Neural crest cell (in vitro differentiated cells): ENCODE measurements at regions not wholly inside any gene's neighbourhood (a gene's known extent, or its start where the extent isn't known, plus 50 kb on each side); places are given as distances from the start of the nearest gene placed in this dataset.

Experiments
- DNase-seq: peaks from one replicate; pipeline ENCODE4 v3.0.0; 2021; ENCODE audit warnings: low read depth, mixed read lengths, low spot score
- H3K27ac Mint-ChIP-seq: one replicate; pipeline ENCODE4 v1.8.0; 2021; ENCODE audit warnings: mild to moderate bottlenecking, mixed read lengths; ENCODE audit not compliant: unreplicated experiment
- H3K27me3 Mint-ChIP-seq: 2 replicates; pipeline ENCODE4 v1.8.0; 2021; ENCODE audit warnings: low read depth, mild to moderate bottlenecking, mixed read lengths
- H3K36me3 Mint-ChIP-seq: 2 replicates; pipeline ENCODE4 v1.8.0; 2021; ENCODE audit warnings: low read depth, mild to moderate bottlenecking, mixed read lengths
- H3K4me1 Mint-ChIP-seq: 2 replicates; pipeline ENCODE4 v1.8.0; 2021; ENCODE audit warnings: mixed read lengths
- H3K4me3 Mint-ChIP-seq: one replicate; pipeline ENCODE4 v1.8.0; 2021; ENCODE audit warnings: mild to moderate bottlenecking, mixed read lengths
- H3K9me3 Mint-ChIP-seq: 2 replicates; pipeline ENCODE4 v1.8.0; 2021; ENCODE audit warnings: mixed read lengths
- TF ChIP-seq, protein P1 (sequence below): fragments of 200-600 bp; sonication (generic); conservative IDR thresholded peaks from 2 replicates; pipeline ENCODE4 v1.5.0; 2021; ENCODE audit warnings: antibody characterized with exemption, mild to moderate bottlenecking

DNA sequence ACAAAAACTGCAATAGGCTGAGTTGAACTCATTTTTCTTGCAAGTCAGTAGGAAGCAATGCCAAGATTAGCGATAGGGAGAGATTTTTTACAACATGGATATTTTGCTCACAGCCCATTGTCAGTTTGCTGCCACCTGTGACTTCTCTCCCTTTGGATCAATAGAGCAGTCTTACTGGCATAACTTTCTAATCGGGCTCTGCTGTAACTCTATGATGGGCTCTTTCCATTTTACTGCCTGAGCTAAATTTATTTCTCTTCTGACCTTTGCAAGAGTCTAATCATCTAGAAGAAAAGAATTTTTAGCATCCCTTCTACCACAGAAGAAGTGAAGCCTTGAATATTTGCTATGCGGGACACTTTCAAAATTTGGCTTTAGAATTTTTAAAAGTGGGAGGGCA, 53.6 kb upstream of the SGCD start:
- Mint-ChIP-seq H3K27ac (no peak overlapping the region), H3K36me3 (no peaks in the 10 kb centered on the region), H3K9me3 (peaks cover 7% of the 10 kb centered on the region), H3K4me3 (no peak overlapping the region), H3K27me3 (peaks cover 6% of the 10 kb centered on the region), H3K4me1 (peaks cover 4% of the 10 kb centered on the region)
- no peak for DNase-seq
- TF ChIP-seq, protein P1, sequence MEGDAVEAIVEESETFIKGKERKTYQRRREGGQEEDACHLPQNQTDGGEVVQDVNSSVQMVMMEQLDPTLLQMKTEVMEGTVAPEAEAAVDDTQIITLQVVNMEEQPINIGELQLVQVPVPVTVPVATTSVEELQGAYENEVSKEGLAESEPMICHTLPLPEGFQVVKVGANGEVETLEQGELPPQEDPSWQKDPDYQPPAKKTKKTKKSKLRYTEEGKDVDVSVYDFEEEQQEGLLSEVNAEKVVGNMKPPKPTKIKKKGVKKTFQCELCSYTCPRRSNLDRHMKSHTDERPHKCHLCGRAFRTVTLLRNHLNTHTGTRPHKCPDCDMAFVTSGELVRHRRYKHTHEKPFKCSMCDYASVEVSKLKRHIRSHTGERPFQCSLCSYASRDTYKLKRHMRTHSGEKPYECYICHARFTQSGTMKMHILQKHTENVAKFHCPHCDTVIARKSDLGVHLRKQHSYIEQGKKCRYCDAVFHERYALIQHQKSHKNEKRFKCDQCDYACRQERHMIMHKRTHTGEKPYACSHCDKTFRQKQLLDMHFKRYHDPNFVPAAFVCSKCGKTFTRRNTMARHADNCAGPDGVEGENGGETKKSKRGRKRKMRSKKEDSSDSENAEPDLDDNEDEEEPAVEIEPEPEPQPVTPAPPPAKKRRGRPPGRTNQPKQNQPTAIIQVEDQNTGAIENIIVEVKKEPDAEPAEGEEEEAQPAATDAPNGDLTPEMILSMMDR, result no peak

DNA sequence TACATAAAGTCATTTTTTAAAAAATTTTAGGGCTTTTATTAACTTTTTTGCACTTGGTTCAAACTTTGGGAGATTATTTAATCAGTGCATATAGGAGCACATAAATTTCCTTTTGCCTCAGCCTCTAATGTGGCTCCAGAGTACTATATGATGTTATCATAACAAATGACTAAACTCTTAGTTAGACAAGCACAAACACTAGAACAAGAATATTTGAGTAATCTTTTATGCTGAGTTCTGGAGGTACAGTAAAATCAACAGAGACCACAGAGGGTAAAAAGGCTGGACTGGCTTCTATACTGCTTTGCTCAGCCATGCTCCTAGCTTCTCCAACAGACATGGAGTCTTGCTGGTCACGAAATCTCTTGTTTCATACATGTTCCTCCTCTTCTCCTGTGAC, 52.5 kb upstream of the SGCD start:
- peaks cover 4% of the 10 kb centered on the region for H3K4me1 Mint-ChIP-seq
- TF ChIP-seq, protein P1, result no peak
- no peak overlapping the region for H3K27ac Mint-ChIP-seq
- no peak for DNase-seq
- H3K36me3 Mint-ChIP-seq, result no peaks in the 10 kb centered on the region
- H3K27me3 Mint-ChIP-seq, result peaks cover 6% of the 10 kb centered on the region
- H3K9me3 Mint-ChIP-seq, result peaks cover 4% of the 10 kb centered on the region
- H3K4me3 Mint-ChIP-seq, result no peak overlapping the region
